ENCODE measurements at regions not wholly inside any gene's neighbourhood (a gene's known extent, or its start where the extent isn't known, plus 50 kb on each side); places are given as distances from the start of the nearest gene placed in this dataset.

GRCh38 chr13:111020546-111020945 is 94.6 kb upstream of the ARHGEF7 start:
- H3K4ac ChIP-seq (replicated peaks; ENCODE audit: insufficient read length, low read depth, low read length) = no peak overlapping the region
- H2BK120ac ChIP-seq (replicated peaks; ENCODE audit: low read depth, low read length) = no peak overlapping the region
- no peak overlapping the region for H4K8ac ChIP-seq (ENCODE audit: extremely low read depth, insufficient read depth, low read length)
- H3K27ac ChIP-seq (ENCODE audit: low read depth, low read length) = no peak overlapping the region
- H3K27me3 ChIP-seq (replicated peaks in 1 of 4; ENCODE audit: control insufficient read depth in 3 of 4, extremely low read depth in 1 of 4, insufficient read depth in 3 of 4, low read length in 3 of 4) = no peaks in the 10 kb centered on the region
- H3K4me1 ChIP-seq (replicated peaks in 1 of 4; ENCODE audit: control insufficient read depth in 3 of 4, insufficient read depth in 4 of 4, low read length in 3 of 4) = no peaks in the 10 kb centered on the region
- no peak overlapping the region for H2BK5ac ChIP-seq (ENCODE audit: low read depth, low read length)
- H2BK20ac ChIP-seq (ENCODE audit: low read length) = no peak overlapping the region
- 87% methylated on average over 6 of the region's 6 CpGs; no CpG with 5 or more reads in 1 of the 2 experiments for WGBS, 2 experiments (ENCODE audit: extremely low coverage in 1 of 2, insufficient coverage in 1 of 2, insufficient read length in 1 of 2, insufficient replicate concordance in 2 of 2, low coverage in 1 of 2, low lambda C conversion rate in 2 of 2, missing lambda C conversion rate in 1 of 2)
- no peak overlapping the region for H3K18ac ChIP-seq (ENCODE audit: extremely low read depth, low read length)
- DNase-seq (ENCODE audit: low read depth in 1 of 2, low spot score in 2 of 2) (no peak), FAIRE-seq (no peak)
- no peaks in the 10 kb centered on the region for H3K79me2 ChIP-seq (ENCODE audit: control insufficient read depth in 1 of 2, insufficient read depth in 2 of 2, low read length in 2 of 2)
- H2BK12ac ChIP-seq (ENCODE audit: low read depth, low read length) = no peak overlapping the region
- no peaks in the 10 kb centered on the region for H3K36me3 ChIP-seq (ENCODE audit: control insufficient read depth in 2 of 4, insufficient read depth in 4 of 4, low read length in 3 of 4)
- POLR2A ChIA-PET (ENCODE audit: partially characterized antibody) = no interaction called here
- no peak overlapping the region for H3K4me2 ChIP-seq (ENCODE audit: insufficient read depth in 1 of 2, low read depth in 2 of 2, low read length in 2 of 2)
- H3K9ac ChIP-seq (replicated peaks in 1 of 4; ENCODE audit: extremely low read depth in 1 of 4, low read depth in 3 of 4, low read length in 3 of 4) = no peak overlapping the region
- H3K23ac ChIP-seq (ENCODE audit: insufficient read length) = no peak overlapping the region
- H3K79me1 ChIP-seq (ENCODE audit: low read depth, low read length) = no peaks in the 10 kb centered on the region
- H2BK15ac ChIP-seq (ENCODE audit: low read length) = no peak overlapping the region
- no peaks in the 10 kb centered on the region for H4K20me1 ChIP-seq (replicated peaks in 1 of 2; ENCODE audit: control insufficient read depth in 1 of 2, insufficient read depth in 2 of 2, low read length in 2 of 2)
- no peak overlapping the region for H3K14ac ChIP-seq (ENCODE audit: insufficient read length)
- CTCF ChIA-PET (ENCODE audit: partially characterized antibody) = interaction anchor here (0.7 to 1.3 kb wide), 3 partner anchors 26 to 63 kb away, joined by 3 to 4 read pairs (median 4); no protein-coding TSS in a partner anchor
- no peak overlapping the region for H4K91ac ChIP-seq (replicated peaks; ENCODE audit: insufficient read length, low read length)
- peaks cover 10 to 14% of the 10 kb centered on the region in 2 experiments; a peak in 3 of 4 replicates for H3K9me3 ChIP-seq (ENCODE audit: insufficient read depth in 2 of 2, low read depth in 1 of 2, low read length in 1 of 2)
- H3K56ac ChIP-seq (replicated peaks; ENCODE audit: insufficient read length, low read depth, low read length) = no peak overlapping the region
- H2AFZ ChIP-seq (ENCODE audit: low read length) = no peak overlapping the region
- no peak overlapping the region for H3K4me3 ChIP-seq (ENCODE audit: extremely low read depth in 1 of 4, insufficient read depth in 2 of 4, low read depth in 3 of 4, low read length in 4 of 4)
- H3K23me2 ChIP-seq (ENCODE audit: low read depth, low read length) = no peaks in the 10 kb centered on the region
- no peak overlapping the region for H2AK5ac ChIP-seq (ENCODE audit: low read depth, low read length)
- H4K5ac ChIP-seq (ENCODE audit: insufficient read length, low read depth, low read length) = no peak overlapping the region
- TF ChIP-seq NRF1 (IDR thresholded peaks at IDR 0.05; ENCODE audit: low read depth, low read length) = no peak
- no peak for TF ChIP-seq RNF2 (IDR thresholded peaks at IDR 0.05; ENCODE audit: borderline replicate concordance, low read depth, low read length, missing control alignments, poor library complexity, severe bottlenecking)
- TF ChIP-seq ATF2 (IDR thresholded peaks at IDR 0.05; ENCODE audit: low read length) = no peak
- no peak for TF ChIP-seq USF2 (IDR thresholded peaks at IDR 0.05; ENCODE audit: low read length)
- TF ChIP-seq SIX5 (IDR thresholded peaks at IDR 0.05; ENCODE audit: low read depth, low read length) = no peak
- TF ChIP-seq CBX8 (IDR thresholded peaks at IDR 0.05; ENCODE audit: borderline replicate concordance, low read depth, low read length) = no peak
- TF ChIP-seq MAFK (IDR thresholded peaks at IDR 0.05; ENCODE audit: low read depth, low read length) = no peak
- TF ChIP-seq SP2 (IDR thresholded peaks at IDR 0.05; ENCODE audit: low read length) = no peak
- no peak for TF ChIP-seq RAD21 (IDR thresholded peaks at IDR 0.05 in 1 of 2, conservative IDR thresholded peaks at IDR 0.05 in 1 of 2; ENCODE audit: low read depth in 2 of 2, low read length in 2 of 2)
- no peak for TF ChIP-seq SAP30 (IDR thresholded peaks at IDR 0.05; ENCODE audit: insufficient read depth, insufficient replicate concordance, low read length)
- TF ChIP-seq SP4 (IDR thresholded peaks at IDR 0.05; ENCODE audit: low read length) = no peak
- no peak for TF ChIP-seq SIRT6 (IDR thresholded peaks at IDR 0.05; ENCODE audit: low read length)

Measured in H1 (cell line).